HFF-Myc (cell line): ENCODE measurements at regions not wholly inside any gene's neighbourhood (a gene's known extent, or its start where the extent isn't known, plus 50 kb on each side); places are given as distances from the start of the nearest gene placed in this dataset.
"Not testable (repeated sequence)": the region's sequence is repeated elsewhere in the genome, so short reads cannot be mapped to it uniquely, and the experiment has no call there.

ENCODE experiments used
- DNase-seq: peaks from one replicate; pipeline ENCODE4 v3.0.0-alpha.2; 2011; ENCODE audit warnings: low read depth; ENCODE audit errors: extremely low read depth
- H3K4me3 ChIP-seq: replicated peaks from 2 replicates; pipeline ENCODE4 v1.5.1; 2011; ENCODE audit warnings: low read depth, mild to moderate bottlenecking, control low read depth, low read length
- CTCF ChIP-seq: IDR thresholded peaks from 2 replicates; pipeline ENCODE4 v1.5.1; 2012; ENCODE audit warnings: mild to moderate bottlenecking, low read depth, low read length, control low read depth; ENCODE audit errors: missing control alignments

GRCh38 chrX:41033299-41033698 lies 51.9 kb upstream of the USP9X start:
- no peak for DNase-seq
- no peak for TF ChIP-seq CTCF
- no peak overlapping the region for H3K4me3 ChIP-seq

- H3K4me3 ChIP-seq, DNase-seq: not testable (repeated sequence)
These were observed 50.3 kb upstream of the USP9X start for GRCh38 chrX:41034902-41035301.
